Left renal cortex interstitium (tissue), 4 donors: ENCODE measurements at regions not wholly inside any gene's neighbourhood (a gene's known extent, or its start where the extent isn't known, plus 50 kb on each side); places are given as distances from the start of the nearest gene placed in this dataset.

ENCODE experiments used
- DNase-seq, 4 donors: peaks; one replicate each; pipeline ENCODE4 v3.0.0-alpha.2; 2013; ENCODE audit warnings: low read depth in 4 of 4, low spot score in 2 of 4, missing footprints in 1 of 4

DNA sequence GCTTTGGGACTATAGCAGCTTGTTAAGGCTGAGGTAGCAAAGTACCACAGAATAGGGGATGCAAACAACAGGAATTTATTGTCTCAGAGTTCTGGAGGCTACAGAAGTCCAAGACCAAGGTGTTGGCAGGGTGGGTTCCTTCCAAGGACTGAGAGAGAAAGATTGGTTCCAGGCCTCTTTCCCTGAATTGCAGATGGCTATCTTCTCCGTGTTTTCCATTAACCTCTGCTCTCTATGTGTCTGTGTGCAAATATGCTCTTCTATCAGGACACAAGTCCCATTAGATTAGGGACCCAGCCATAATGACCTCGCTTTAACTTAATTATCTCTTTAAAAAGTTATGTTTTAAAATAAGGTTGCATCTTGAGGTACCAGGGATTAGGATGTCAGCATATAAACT is 1732.9 kb upstream of the SLC10A2 start:
- no peak for DNase-seq

GRCh38 chr13:104798486-104798885 is 1732.3 kb upstream of the SLC10A2 start:
- DNase-seq, result no peak

- DNase-seq, result no peak
These were observed 1730.4 kb upstream of the SLC10A2 start for GRCh38 chr13:104796581-104796980.

GRCh38 chr13:104785952-104786351 is 1719.7 kb upstream of the SLC10A2 start:
- DNase-seq, result no peak

- no peak for DNase-seq
These were observed 1718.7 kb upstream of the SLC10A2 start for GRCh38 chr13:104784891-104785290.

- no peak for DNase-seq
These were observed 1716.5 kb upstream of the SLC10A2 start for GRCh38 chr13:104782741-104783140.

DNA sequence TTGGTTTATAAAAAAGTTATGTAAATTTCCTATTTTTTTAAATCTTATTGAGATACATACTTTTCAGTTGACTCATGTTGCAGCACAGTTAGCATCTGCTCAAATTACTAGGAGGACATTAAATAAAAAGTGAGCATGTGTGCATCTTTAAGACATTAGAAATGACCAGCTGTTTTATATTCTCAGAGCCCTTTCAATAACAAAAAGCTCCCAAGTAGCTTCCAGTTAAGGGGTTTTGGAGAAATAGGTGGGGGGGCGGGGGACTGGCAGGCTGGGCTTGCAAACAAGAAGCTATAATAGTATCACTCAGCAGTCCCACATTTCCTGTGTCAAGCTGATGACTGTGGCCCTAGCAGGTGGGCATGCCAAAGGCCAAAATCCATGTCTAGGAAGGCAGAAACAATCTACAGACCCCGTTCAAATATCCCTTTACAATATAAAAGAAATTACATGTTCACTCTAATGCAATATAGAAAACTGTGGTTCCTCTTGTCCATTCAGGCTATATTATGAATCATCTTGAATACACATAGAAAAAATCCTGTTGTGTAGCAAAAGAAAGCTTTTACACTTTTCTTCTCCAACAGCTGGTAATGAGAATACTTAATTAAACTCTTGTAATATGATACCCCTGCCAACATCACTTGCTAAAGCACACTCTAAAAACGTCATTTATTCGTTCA is 1713.2 kb upstream of the SLC10A2 start:
- DNase-seq, result peak in 1 of 4 donors; percentile 16

GRCh38 chr13:104773775-104774174 is 1707.6 kb upstream of the SLC10A2 start:
- no peak for DNase-seq

- no peak for DNase-seq
These were observed 1703.3 kb upstream of the SLC10A2 start for GRCh38 chr13:104769545-104769944.

DNA sequence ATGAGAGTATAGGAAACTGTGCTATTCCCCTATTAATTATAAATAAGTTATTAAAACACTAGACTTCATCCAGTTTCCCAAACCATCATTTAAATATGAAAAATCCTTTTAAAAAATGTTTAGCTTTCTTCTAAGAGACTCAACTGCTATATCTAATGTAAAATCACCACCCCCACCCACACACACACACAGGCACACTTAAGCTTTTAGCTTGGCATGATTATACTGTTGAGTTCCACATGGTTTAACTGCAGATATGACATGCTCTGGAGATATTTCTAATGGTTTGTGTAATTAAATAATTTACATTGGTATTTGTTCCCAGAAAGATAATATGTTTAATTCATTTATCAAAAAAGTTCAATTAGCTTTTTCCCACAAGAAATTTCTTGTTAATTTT is 1700.1 kb upstream of the SLC10A2 start:
- no peak for DNase-seq

- no peak for DNase-seq
These were observed 1698.4 kb upstream of the SLC10A2 start for GRCh38 chr13:104764600-104764999.

- no peak for DNase-seq
These were observed 1692.9 kb upstream of the SLC10A2 start for GRCh38 chr13:104759069-104759468.

DNA sequence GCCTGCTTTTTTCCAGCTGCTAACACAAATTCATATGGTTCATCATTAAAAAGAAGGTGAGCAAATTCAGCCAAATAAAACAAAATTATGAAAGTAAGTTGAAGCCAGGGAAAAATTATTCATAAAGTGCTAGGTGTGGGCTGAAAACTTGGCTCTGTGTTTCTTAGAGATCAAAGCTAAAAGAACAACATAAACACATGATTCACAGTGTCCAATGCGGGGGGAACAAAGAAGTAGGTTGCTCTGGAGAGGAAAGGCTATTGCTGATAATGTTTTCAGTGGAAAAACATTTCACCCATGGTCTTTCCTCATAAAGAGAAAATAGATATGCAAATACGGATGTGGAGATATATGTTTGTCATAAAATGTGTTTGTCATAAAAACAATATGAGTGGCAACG is 1691.5 kb upstream of the SLC10A2 start:
- DNase-seq, result no peak

- DNase-seq, result no peak
These were observed 1684.2 kb upstream of the SLC10A2 start for GRCh38 chr13:104750377-104750776.

DNA sequence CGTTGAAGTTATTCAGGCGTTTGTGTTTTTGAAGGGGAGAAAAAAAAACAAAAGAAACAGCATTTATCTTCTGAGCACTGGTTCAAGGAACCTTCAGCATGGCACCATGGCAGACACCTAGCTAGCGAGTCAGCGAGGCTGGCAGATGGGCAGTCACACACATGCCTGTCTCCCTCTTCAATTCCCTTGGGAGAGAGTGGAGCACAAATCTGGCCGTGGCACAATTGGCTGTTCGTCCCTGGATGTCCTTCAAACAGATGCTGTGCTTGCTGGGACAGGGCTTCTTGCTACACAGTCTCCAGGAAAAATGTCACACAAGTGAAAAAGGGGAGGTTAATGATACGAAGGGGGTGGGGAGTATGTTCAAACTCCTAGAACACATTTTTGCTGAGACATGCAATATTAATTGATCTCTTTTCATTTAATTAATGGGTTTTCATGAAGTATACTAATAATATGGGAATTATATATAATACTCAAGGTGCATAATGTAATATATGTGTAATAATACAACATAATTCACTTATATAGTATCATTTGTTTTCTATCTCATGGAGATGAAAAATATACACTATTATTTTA is 1674.5 kb upstream of the SLC10A2 start:
- no peak for DNase-seq

- DNase-seq, result no peak
These were observed 1671.5 kb upstream of the SLC10A2 start for GRCh38 chr13:104737713-104738112.

- DNase-seq, result no peak
These were observed 1667.2 kb upstream of the SLC10A2 start for GRCh38 chr13:104733427-104733826.

DNA sequence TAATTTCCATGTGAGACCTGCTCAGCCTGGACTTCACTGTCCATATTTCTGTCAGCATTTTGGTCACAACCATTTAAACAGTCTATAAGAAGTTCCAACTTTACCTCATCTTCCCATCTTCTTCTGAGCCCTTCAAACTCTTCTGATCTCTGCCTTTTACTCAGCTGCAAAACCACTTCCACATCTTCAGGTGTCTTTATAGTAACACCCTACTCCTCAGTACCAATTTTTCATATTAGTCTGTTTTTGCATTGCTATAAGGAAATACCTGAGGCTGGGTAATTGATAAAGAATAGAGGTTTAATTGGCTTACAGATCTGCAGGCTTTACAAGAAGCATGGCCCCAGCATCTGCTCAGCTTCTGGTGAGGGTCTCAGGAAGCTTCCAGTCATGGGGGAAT is 1648.9 kb upstream of the SLC10A2 start:
- DNase-seq, result no peak

DNA sequence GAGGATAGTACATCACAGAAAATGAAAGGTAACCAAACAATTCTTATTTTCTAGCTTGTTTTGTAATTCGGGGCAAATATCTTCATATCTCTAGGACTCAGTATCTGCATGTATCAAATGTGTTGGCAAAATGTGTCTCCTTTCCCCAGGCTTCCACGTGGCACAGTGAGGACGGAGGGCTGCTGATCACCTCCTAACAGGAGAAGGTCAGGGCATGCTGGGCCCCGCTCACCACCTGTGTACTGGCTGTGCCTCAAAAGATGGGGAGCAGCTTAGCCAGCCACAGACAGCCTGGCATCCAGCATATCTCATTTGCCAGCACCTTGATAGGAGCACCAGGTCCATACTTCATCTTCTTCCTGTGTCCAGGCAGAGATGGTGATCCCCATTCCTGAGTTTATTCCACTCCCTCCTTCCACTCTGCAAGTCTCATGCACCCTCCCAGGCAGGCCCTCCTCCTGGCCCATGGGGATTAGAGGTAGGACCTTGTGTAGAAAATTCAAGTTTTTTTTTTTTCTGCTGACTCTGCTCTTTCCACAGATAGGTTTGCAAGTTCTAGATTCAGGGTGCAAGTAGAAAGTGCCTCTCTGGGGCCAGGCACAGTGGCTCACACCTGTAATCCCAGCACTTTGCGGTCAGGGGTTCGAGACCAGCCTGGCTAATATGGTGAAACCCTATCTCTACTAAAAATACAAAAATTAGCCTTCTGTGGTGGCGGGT is 1639.0 kb upstream of the SLC10A2 start:
- DNase-seq, result no peak

GRCh38 chr13:104701591-104701990 is 1635.4 kb upstream of the SLC10A2 start:
- no peak for DNase-seq

GRCh38 chr13:104694397-104694796 is 1628.2 kb upstream of the SLC10A2 start:
- no peak for DNase-seq

- no peak for DNase-seq
These were observed 1626.9 kb upstream of the SLC10A2 start for GRCh38 chr13:104693126-104693525.
